Fibroblast of skin of right biceps (primary cell): ENCODE measurements at regions not wholly inside any gene's neighbourhood (a gene's known extent, or its start where the extent isn't known, plus 50 kb on each side); places are given as distances from the start of the nearest gene placed in this dataset.
"Not testable (repeated sequence)": the region's sequence is repeated elsewhere in the genome, so short reads cannot be mapped to it uniquely, and the experiment has no call there.

Experiments used
- DNase-seq: peaks from one replicate; pipeline ENCODE4 v3.0.0-alpha.2; 2013

GRCh38 chr3:145088917-145089316 is 1072.1 kb downstream of the PLOD2 start:
- DNase-seq = no peak

- no peak for DNase-seq
Observed at GRCh38 chr3:145089337-145089736, 1071.6 kb downstream of the PLOD2 start.

GRCh38 chr3:145094355-145094941 is 1066.5 kb downstream of the PLOD2 start:
- DNase-seq = peak; percentile 74

GRCh38 chr3:145111141-145111540 is 1049.8 kb downstream of the PLOD2 start:
- DNase-seq = not testable (repeated sequence)

- no peak for DNase-seq
Observed at GRCh38 chr3:145116769-145117168, 1044.2 kb downstream of the PLOD2 start.

- DNase-seq = no peak
Observed at GRCh38 chr3:145118303-145118702, 1042.7 kb downstream of the PLOD2 start.

GRCh38 chr3:145124900-145125678 is 1035.9 kb downstream of the PLOD2 start:
- peak; percentile 50 for DNase-seq

GRCh38 chr3:145133281-145133680 is 1027.7 kb downstream of the PLOD2 start:
- DNase-seq = no peak

- no peak for DNase-seq
Observed at GRCh38 chr3:145134738-145135137, 1026.2 kb downstream of the PLOD2 start.

- no peak for DNase-seq
Observed at GRCh38 chr3:145144361-145144760, 1016.6 kb downstream of the PLOD2 start.

GRCh38 chr3:145145461-145145860 is 1015.5 kb downstream of the PLOD2 start:
- peak; percentile 22 for DNase-seq

GRCh38 chr3:145159640-145160039 is 1001.3 kb downstream of the PLOD2 start:
- DNase-seq = no peak

GRCh38 chr3:145170121-145170520 is 990.9 kb downstream of the PLOD2 start:
- no peak for DNase-seq

GRCh38 chr3:145175626-145176025 is 985.4 kb downstream of the PLOD2 start:
- no peak for DNase-seq

GRCh38 chr3:145176907-145177306 is 984.1 kb downstream of the PLOD2 start:
- DNase-seq = no peak

GRCh38 chr3:145177828-145178227 is 983.2 kb downstream of the PLOD2 start:
- DNase-seq = no peak

- peak; percentile 10 for DNase-seq
Observed at GRCh38 chr3:145182196-145182911, 978.6 kb downstream of the PLOD2 start.

GRCh38 chr3:145183261-145183660 is 977.7 kb downstream of the PLOD2 start:
- peak; percentile 15 for DNase-seq

- DNase-seq = no peak
Observed at GRCh38 chr3:145188079-145188770, 972.8 kb downstream of the PLOD2 start.

GRCh38 chr3:145190138-145190537 is 970.8 kb downstream of the PLOD2 start:
- DNase-seq = no peak

- DNase-seq = no peak
Observed at GRCh38 chr3:145190761-145191160, 970.2 kb downstream of the PLOD2 start.

- DNase-seq = no peak
Observed at GRCh38 chr3:145191543-145191942, 969.4 kb downstream of the PLOD2 start.
